Spleen (tissue), 11 donors: ENCODE measurements at regions not wholly inside any gene's neighbourhood (a gene's known extent, or its start where the extent isn't known, plus 50 kb on each side); places are given as distances from the start of the nearest gene placed in this dataset.

ENCODE experiments used
- DNase-seq: peaks from one replicate; pipeline ENCODE4 v3.0.0-alpha.2; 2020
- H3K27ac ChIP-seq, 8 donors: fragments of 200-600 bp; sonication (generic) in 7 of 8; 1 replicate in 4 of 8; 2 replicates in 4 of 8; pipeline versions ENCODE4 v1.5.0 to v1.8.0; 2016 to 2021; ENCODE audit warnings: inconsistent platforms in 4 of 8, mild to moderate bottlenecking in 4 of 8, moderate library complexity in 1 of 8
- H3K27me3 ChIP-seq, 7 donors: fragments of 200-600 bp; sonication (generic) in 6 of 7; replicated peaks in 1 of 7; 1 replicate in 4 of 7; 2 replicates in 3 of 7; pipeline versions ENCODE4 v1.5.0 to v1.8.0; 2016 to 2021; ENCODE audit warnings: inconsistent platforms in 3 of 7, mild to moderate bottlenecking in 1 of 7
- H3K36me3 ChIP-seq, 6 donors: fragments of 200-600 bp; sonication (generic) in 5 of 6; 1 replicate in 4 of 6; 2 replicates in 2 of 6; pipeline versions ENCODE4 v1.5.0 to v1.8.0; 2016 to 2021; ENCODE audit warnings: inconsistent platforms in 2 of 6
- H3K4me1 ChIP-seq, 6 donors: fragments of 200-600 bp; sonication (generic) in 5 of 6; 1 replicate in 3 of 6; 2 replicates in 3 of 6; pipeline versions ENCODE4 v1.5.0 to v1.8.0; 2016 to 2021; ENCODE audit warnings: inconsistent platforms in 3 of 6
- H3K4me3 ChIP-seq, 8 donors: fragments of 200-600 bp; sonication (generic) in 7 of 8; 1 replicate in 4 of 8; 2 replicates in 4 of 8; pipeline versions ENCODE4 v1.5.0 to v1.8.0; 2016 to 2021; ENCODE audit warnings: inconsistent platforms in 4 of 8, mild to moderate bottlenecking in 4 of 8, moderate library complexity in 2 of 8
- H3K9me3 ChIP-seq, 8 donors: fragments of 200-600 bp; sonication (generic) in 7 of 8; 1 replicate in 4 of 8; 2 replicates in 4 of 8; pipeline versions ENCODE4 v1.5.0 to v1.8.0; 2016 to 2021; ENCODE audit warnings: inconsistent platforms in 4 of 8
- CTCF ChIP-seq, 11 experiments: fragments of 200-600 bp in 7 of 11; fragments of 450-650 bp in 4 of 11; sonication (generic) in 4 of 11; IDR thresholded peaks in 8 of 11; conservative IDR thresholded peaks in 3 of 11; 1 replicate in 7 of 11; 2 replicates in 4 of 11; pipeline versions ENCODE4 v1.4.0 to v1.8.0; 2016 to 2021; ENCODE audit warnings: antibody characterized with exemption in 11 of 11, inconsistent platforms in 4 of 11, mild to moderate bottlenecking in 1 of 11
- POLR2A ChIP-seq, 3 donors: fragments of 450-650 bp; IDR thresholded peaks; one replicate each; pipeline ENCODE4 v1.5.1; 2017; ENCODE audit warnings: antibody characterized with exemption in 3 of 3, mild to moderate bottlenecking in 1 of 3
- POLR2AphosphoS5 ChIP-seq, 3 donors: sonication (generic); formaldehyde crosslinking; IDR thresholded peaks; one replicate each; pipeline ENCODE4 v1.5.1; 2017; ENCODE audit warnings: antibody characterized with exemption in 3 of 3
- WGBS, 5 donors: extraction: QIAGEN DNeasy Blood & Tissue Kit in 3 of 5; methylation state at CpG; one replicate each; pipeline versions ENCODE4 v1.1.5 to v1.1.7; 2013 to 2018; 5-methylcytosine and 5-hydroxymethylcytosine counted together
- intact Hi-C: fragments of 100-400 bp; cut with DNase I; formaldehyde crosslinking; loops from one replicate; pipeline ENCODE4 v1.15.0; 2023; ENCODE audit warnings: low total_unique reads
- donor health status: healthy with polysubstance abuse.
- donor health status: DM: no; HTN: no; CAD: no; lungs with moderate emphysema.
- donor health status: DM: no; HTN: no; CAD: no.
- donor health status: Bipolar disorder and iron deficiency.
- donor health status: healthy.
- donor health status: DM: no; HTN: no; CAD: no.
- donor health status: DM: yes; HTN: yes; CAD: no.

DNA sequence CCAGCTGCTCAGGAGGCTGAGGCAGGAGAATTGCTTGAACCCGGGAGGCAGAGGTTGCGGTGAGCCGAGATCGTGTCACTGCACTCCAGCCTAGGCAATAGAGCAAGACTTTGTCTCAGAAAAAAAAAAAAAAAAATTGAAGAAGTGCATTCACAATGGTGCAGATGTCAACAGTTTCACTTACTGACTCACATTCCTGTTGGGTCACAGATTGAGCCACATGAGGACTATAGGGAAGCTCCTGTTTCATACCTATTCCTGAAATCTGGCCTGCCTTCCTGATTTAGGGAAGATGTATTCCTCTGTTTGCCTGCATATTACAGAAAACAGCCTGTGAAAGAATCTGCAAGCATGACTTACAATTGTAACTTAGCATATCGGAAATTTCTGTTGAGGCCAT lies 78.2 kb downstream of the AKR1C4 start:
- TF ChIP-seq POLR2AphosphoS5 (IDR thresholded peaks at IDR 0.05) (no peak), CTCF (IDR thresholded peaks at IDR 0.05 in 8 of 11, conservative IDR thresholded peaks at IDR 0.05 in 3 of 11) (no peak), POLR2A (IDR thresholded peaks at IDR 0.05) (no peak)
- DNase-seq = no peak
- Histone ChIP-seq H3K36me3 (no peaks in the 10 kb centered on the region), H3K9me3 (no peaks in the 10 kb centered on the region), H3K27me3 (no peaks in the 10 kb centered on the region), H3K4me1 (no peaks in the 10 kb centered on the region), H3K4me3 (no peak overlapping the region), H3K27ac (no peak overlapping the region)
- intact Hi-C loops = no loop called here
- 83 to 91% (median 90%) methylated on average over 5 of the region's 5 CpGs for WGBS, 5 donors

DNA sequence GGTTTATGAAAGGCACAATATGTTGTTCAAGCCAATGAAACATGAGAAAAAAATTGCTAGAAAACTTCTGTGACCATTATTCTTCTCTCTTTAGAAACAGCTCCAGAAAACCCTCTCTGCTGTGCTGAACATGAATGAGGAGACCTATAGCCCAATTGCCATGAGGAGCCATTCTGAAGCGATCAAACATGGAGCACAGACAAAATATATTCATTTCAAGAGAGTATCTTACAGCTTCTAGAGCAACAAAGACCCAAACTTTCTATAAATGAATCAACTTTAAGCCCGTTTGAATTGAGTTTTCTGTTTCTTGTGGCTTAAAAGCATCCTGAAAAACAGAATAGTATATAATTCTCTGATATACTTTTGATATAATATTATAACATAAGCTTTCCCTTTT lies 83.4 kb upstream of the UCN3 start:
- no peak for TF ChIP-seq POLR2AphosphoS5 (IDR thresholded peaks at IDR 0.05)
- no peak for TF ChIP-seq CTCF (IDR thresholded peaks at IDR 0.05 in 8 of 11, conservative IDR thresholded peaks at IDR 0.05 in 3 of 11)
- no peak for TF ChIP-seq POLR2A (IDR thresholded peaks at IDR 0.05)
- no peaks in the 10 kb centered on the region for H3K36me3 ChIP-seq
- intact Hi-C loops = no loop called here
- no peaks in the 10 kb centered on the region for H3K9me3 ChIP-seq
- H3K27ac ChIP-seq = no peak overlapping the region
- H3K4me3 ChIP-seq = no peak overlapping the region
- H3K4me1 ChIP-seq = peaks cover 0 to 18% (median 4%) of the 10 kb centered on the region in 6 donors
- peaks cover 0 to 12% (median 0%) of the 10 kb centered on the region in 7 donors for H3K27me3 ChIP-seq
- DNase-seq = no peak
- 57 to 65% (median 58%) methylated on average over 2 of the region's 2 CpGs for WGBS, 5 donors

DNA sequence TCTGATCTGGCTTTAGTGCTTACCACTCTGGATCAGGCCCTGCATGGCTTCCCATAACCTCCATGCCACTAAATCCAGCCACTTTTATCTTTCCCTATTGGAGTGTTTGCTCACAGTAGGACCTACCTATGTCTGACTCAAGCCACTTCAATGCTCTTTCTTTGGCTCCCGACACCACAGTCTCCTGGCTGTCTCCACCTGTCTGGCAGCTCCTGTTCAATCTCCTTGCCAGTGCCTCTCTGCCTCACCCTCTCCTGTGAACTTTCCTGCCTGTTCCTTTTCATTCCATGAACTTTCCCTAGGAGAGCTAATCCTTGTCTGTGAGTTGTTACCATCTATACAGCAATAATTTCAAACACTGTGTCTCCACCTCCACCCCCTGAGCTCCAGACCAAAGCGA lies 82.6 kb upstream of the UCN3 start:
- Histone ChIP-seq H3K4me3 (no peak overlapping the region), H3K36me3 (no peaks in the 10 kb centered on the region), H3K27ac (no peak overlapping the region), H3K9me3 (no peaks in the 10 kb centered on the region), H3K27me3 (peaks cover 0 to 13% (median 0%) of the 10 kb centered on the region in 7 donors), H3K4me1 (peaks cover 0 to 18% (median 4%) of the 10 kb centered on the region in 6 donors)
- DNase-seq = no peak
- WGBS, 5 donors = 92 to 98% (median 95%) methylated on average over 2 of the region's 2 CpGs
- no peak for TF ChIP-seq POLR2A (IDR thresholded peaks at IDR 0.05)
- no peak for TF ChIP-seq POLR2AphosphoS5 (IDR thresholded peaks at IDR 0.05)
- TF ChIP-seq CTCF (IDR thresholded peaks at IDR 0.05 in 8 of 11, conservative IDR thresholded peaks at IDR 0.05 in 3 of 11) = no peak
- intact Hi-C loops = no loop called here

GRCh38 chr10:5283305-5284158 lies 81.2 kb upstream of the UCN3 start:
- H3K36me3 ChIP-seq = no peaks in the 10 kb centered on the region
- DNase-seq = no peak
- H3K9me3 ChIP-seq = no peaks in the 10 kb centered on the region
- TF ChIP-seq CTCF (IDR thresholded peaks at IDR 0.05 in 8 of 11, conservative IDR thresholded peaks at IDR 0.05 in 3 of 11) (peak in 9 of 11 experiments; percentile 19 to 70 (median 39)), POLR2A (IDR thresholded peaks at IDR 0.05) (no peak)
- H3K4me1 ChIP-seq = peaks cover 0 to 18% (median 4%) of the 10 kb centered on the region in 6 donors
- intact Hi-C loops = no loop called here
- WGBS, 5 donors = 36 to 56% (median 51%) methylated on average over 14 of the region's 14 CpGs
- peaks cover 0 to 13% (median 0%) of the 10 kb centered on the region in 7 donors for H3K27me3 ChIP-seq
- H3K4me3 ChIP-seq = no peak overlapping the region
- H3K27ac ChIP-seq = peak overlapping the region in 2 of 8 donors; percentile 71 to 74
